K562 (cell line): ENCODE measurements at regions not wholly inside any gene's neighbourhood (a gene's known extent, or its start where the extent isn't known, plus 50 kb on each side); places are given as distances from the start of the nearest gene placed in this dataset.

Experiments
- ATAC-seq: fragments of 200-7000 bp; cut with Tn5 transposase; 3 replicates; pipeline ENCODE4 v1.9.1; 2020; ENCODE audit warnings: moderate library complexity
- BruUV-seq: library from RNA; stranded (reverse); fragments of 400-500 nt; replicated peaks from 2 replicates; lab custom pipeline; 2021; lab: Mats Ljungman, UMichigan
- CTCF ChIA-PET: fragments of 300-600 bp; formaldehyde crosslinking; extraction: SDS; loops from one replicate; lab custom pipeline; 2021; ENCODE audit warnings: low intra/inter-chr PET ratio; lab: Yijun Ruan, JAX
- POLR2A ChIA-PET: fragments of 300-600, 350-650 bp; sonication (Branson Sonifier 250); formaldehyde crosslinking; extraction: SDS; loops from one replicate; lab custom pipeline; 2021; ENCODE audit warnings: antibody characterized with exemption, inconsistent platforms; lab: Yijun Ruan, JAX
- DNase-seq, 4 experiments: peaks; one replicate each; pipeline versions ENCODE4 v3.0.0 to v3.0.0-alpha.2; 2011 to 2018; ENCODE audit warnings: low spot score in 3 of 4, mixed read lengths in 3 of 4; ENCODE audit errors: extremely low read depth in 1 of 4
- FAIRE-seq: peaks from 2 replicates; lab custom pipeline; 2011; peaks lifted over from hg19 to GRCh38; lab: Jason Lieb, UNC
- H2AFZ ChIP-seq: 2 replicates; pipeline ENCODE4 v1.6.0; 2011; ENCODE audit warnings: low read depth, low read length, control low read depth, inconsistent platforms
- H3K27ac ChIP-seq: fragments of 200-600 bp; 3 replicates; pipeline ENCODE4 v1.8.0; 2011; ENCODE audit warnings: low read depth, mild to moderate bottlenecking, control low read depth, inconsistent platforms, low read length, moderate library complexity, mixed read lengths; ENCODE audit errors: extremely low read depth
- H3K27me3 ChIP-seq, 2 experiments: fragments of 300-600 bp in 1 of 2; 2 replicates in 1 of 2; 3 replicates in 1 of 2; pipeline versions ENCODE4 v1.6.0 to v1.8.0; 2011; ENCODE audit warnings: inconsistent platforms in 2 of 2, low read length in 2 of 2, mild to moderate bottlenecking in 1 of 2, mixed read lengths in 1 of 2, moderate library complexity in 1 of 2; ENCODE audit not compliant: control insufficient read depth in 2 of 2, insufficient read depth in 2 of 2
- H3K36me3 ChIP-seq: fragments of 300-600 bp; 3 replicates; pipeline ENCODE4 v1.8.0; 2011; ENCODE audit warnings: mild to moderate bottlenecking, low read length, inconsistent platforms; ENCODE audit not compliant: control insufficient read depth, insufficient read depth
- H3K4me1 ChIP-seq, 2 experiments: fragments of 200-600 bp in 1 of 2; replicated peaks in 1 of 2; 2 replicates in 1 of 2; 3 replicates in 1 of 2; pipeline versions ENCODE4 v1.5.1 to v1.8.0; 2011; ENCODE audit warnings: inconsistent platforms in 2 of 2, low read length in 2 of 2, mild to moderate bottlenecking in 1 of 2, mixed read lengths in 1 of 2, moderate library complexity in 1 of 2; ENCODE audit not compliant: control insufficient read depth in 2 of 2, insufficient read depth in 2 of 2
- H3K4me2 ChIP-seq: 2 replicates; pipeline ENCODE4 v1.6.1; 2011; ENCODE audit warnings: low read length, control low read depth, inconsistent platforms, mixed read lengths; ENCODE audit not compliant: insufficient read depth
- H3K4me3 ChIP-seq: fragments of 200-600 bp; sonication (generic), shearing (Covaris generic); 2 replicates; pipeline ENCODE4 v1.5.1; 2016; ENCODE audit warnings: control low read depth, inconsistent platforms
- H3K79me2 ChIP-seq: fragments of 200-600 bp; 3 replicates; pipeline ENCODE4 v1.8.0; 2011; ENCODE audit warnings: low read length, inconsistent platforms; ENCODE audit not compliant: control insufficient read depth, insufficient read depth
- H3K9ac ChIP-seq, 2 experiments: 2 replicates each; pipeline versions ENCODE4 v1.6.0 to v1.6.1; 2011; ENCODE audit warnings: low read depth in 2 of 2, low read length in 2 of 2, control low read depth in 1 of 2, inconsistent platforms in 1 of 2, mild to moderate bottlenecking in 1 of 2, mixed read lengths in 1 of 2; ENCODE audit not compliant: insufficient read depth in 1 of 2
- H3K9me1 ChIP-seq: one replicate; pipeline ENCODE4 v1.6.0; 2011; ENCODE audit warnings: inconsistent platforms, mild to moderate bottlenecking, low read length, moderate library complexity; ENCODE audit not compliant: control insufficient read depth, insufficient read depth
- H3K9me3 ChIP-seq: replicated peaks from 2 replicates; pipeline ENCODE4 v1.5.1; 2011; ENCODE audit warnings: low read depth, low read length, inconsistent platforms; ENCODE audit not compliant: control insufficient read depth, insufficient read depth
- H4K20me1 ChIP-seq: replicated peaks from 2 replicates; pipeline ENCODE4 v1.6.1; 2011; ENCODE audit warnings: low read length, inconsistent platforms, mixed read lengths; ENCODE audit not compliant: control insufficient read depth, insufficient read depth
- FOXK2 ChIP-seq, 2 experiments: fragments of 450-650 bp; IDR thresholded peaks in 1 of 2; conservative IDR thresholded peaks in 1 of 2; 2 replicates each; pipeline ENCODE4 v1.6.1; 2016; ENCODE audit warnings: low read depth in 2 of 2, mild to moderate bottlenecking in 1 of 2
- GTF2A2 ChIP-seq: IDR thresholded peaks from 2 replicates; pipeline ENCODE4 v1.6.1; 2016; ENCODE audit warnings: mild to moderate bottlenecking, missing genetic modification characterization, missing compliant biosample characterization
- HDAC3 ChIP-seq: fragments of 450-650 bp; IDR thresholded peaks from 2 replicates; pipeline ENCODE4 v1.6.1; 2018; ENCODE audit warnings: borderline replicate concordance, mild to moderate bottlenecking, moderate library complexity; ENCODE audit not compliant: partially characterized antibody
- KAT7 ChIP-seq: sonication (generic); formaldehyde crosslinking; IDR thresholded peaks from 2 replicates; pipeline ENCODE4 v1.8.0; 2022; ENCODE audit warnings: missing genetic modification reagents, mild to moderate bottlenecking, borderline replicate concordance
- ZBTB1 ChIP-seq: sonication (generic); formaldehyde crosslinking; IDR thresholded peaks from 2 replicates; pipeline ENCODE4 v1.8.1; 2023; ENCODE audit warnings: missing genetic modification reagents, low read depth, mild to moderate bottlenecking, borderline replicate concordance
- ZNF431 ChIP-seq: sonication (generic); formaldehyde crosslinking; IDR thresholded peaks from 2 replicates; pipeline ENCODE4 v1.8.0; 2022; ENCODE audit warnings: mild to moderate bottlenecking, missing genetic modification reagents
- WGBS: fragments of 100-300 bp; shearing (Covaris generic); methylation state at CpG from one replicate; pipeline ENCODE4 v1.1.6; 2016; ENCODE audit warnings: low coverage, mixed read lengths; ENCODE audit not compliant: insufficient coverage; ENCODE audit errors: missing lambda C conversion rate; 5-methylcytosine and 5-hydroxymethylcytosine counted together
- in situ Hi-C: fragments of 300-500 bp; cut with MboI; formaldehyde crosslinking; loops from 4 replicates; pipeline ENCODE4 v1.15.0; 2018; ENCODE audit warnings: inconsistent platforms, mixed read lengths
- intact Hi-C: fragments of 100-400 bp; cut with micrococcal nuclease; formaldehyde crosslinking; loops from 2 replicates; pipeline ENCODE4 v1.14.2; 2022
- TF ChIP-seq, protein P1 (sequence below): fragments of 250-450 bp; sonication (Bioruptor Pico); IDR thresholded peaks from 2 replicates; pipeline ENCODE4 v1.4.0; 2020
- TF ChIP-seq, protein P2 (sequence below): sonication (generic); formaldehyde crosslinking; IDR thresholded peaks from 2 replicates; pipeline ENCODE4 v1.9.0; 2022; ENCODE audit warnings: mild to moderate bottlenecking, missing genetic modification reagents
- TF ChIP-seq, protein P3 (sequence below): fragments of 250-450 bp; sonication (Bioruptor Pico); IDR thresholded peaks from 2 replicates; pipeline ENCODE4 v1.5.0; 2021; ENCODE audit warnings: mild to moderate bottlenecking, borderline replicate concordance

DNA sequence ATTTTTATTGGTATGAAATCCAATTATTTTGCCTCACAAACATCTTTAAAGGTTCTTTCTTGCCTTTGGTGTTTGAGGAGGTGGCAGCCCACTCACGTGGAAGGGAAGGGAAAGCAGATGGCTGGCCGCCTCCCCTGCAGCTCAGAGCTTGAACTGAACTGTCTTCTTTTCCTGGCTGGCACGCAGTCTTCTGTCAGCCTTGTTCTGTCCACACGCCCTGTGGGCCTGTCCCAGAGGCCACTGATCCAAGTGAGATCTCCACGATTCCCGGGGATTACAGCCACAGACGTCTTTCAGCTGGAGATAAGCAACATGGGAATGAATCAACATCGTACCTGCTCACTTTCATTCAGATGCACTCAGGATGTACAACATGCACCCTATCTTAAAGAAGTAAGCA is 73.3 kb downstream of the TMEM18 start (continued):
- TF ChIP-seq KAT7, result no peak
- TF ChIP-seq GTF2A2, result no peak
- no peak for TF ChIP-seq FOXK2 (conservative IDR thresholded peaks at IDR 0.05 in 1 of 2, IDR thresholded peaks at IDR 0.05 in 1 of 2; ENCODE audit: low read depth in 2 of 2)
- TF ChIP-seq ZBTB1, result no peak
- TF ChIP-seq, protein P1, sequence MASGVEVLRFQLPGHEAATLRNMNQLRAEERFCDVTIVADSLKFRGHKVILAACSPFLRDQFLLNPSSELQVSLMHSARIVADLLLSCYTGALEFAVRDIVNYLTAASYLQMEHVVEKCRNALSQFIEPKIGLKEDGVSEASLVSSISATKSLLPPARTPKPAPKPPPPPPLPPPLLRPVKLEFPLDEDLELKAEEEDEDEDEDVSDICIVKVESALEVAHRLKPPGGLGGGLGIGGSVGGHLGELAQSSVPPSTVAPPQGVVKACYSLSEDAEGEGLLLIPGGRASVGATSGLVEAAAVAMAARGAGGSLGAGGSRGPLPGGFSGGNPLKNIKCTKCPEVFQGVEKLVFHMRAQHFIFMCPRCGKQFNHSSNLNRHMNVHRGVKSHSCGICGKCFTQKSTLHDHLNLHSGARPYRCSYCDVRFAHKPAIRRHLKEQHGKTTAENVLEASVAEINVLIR (CRISPR knock-in tag), result no peak
- TF ChIP-seq, all 486 proteins: peak for 0

DNA sequence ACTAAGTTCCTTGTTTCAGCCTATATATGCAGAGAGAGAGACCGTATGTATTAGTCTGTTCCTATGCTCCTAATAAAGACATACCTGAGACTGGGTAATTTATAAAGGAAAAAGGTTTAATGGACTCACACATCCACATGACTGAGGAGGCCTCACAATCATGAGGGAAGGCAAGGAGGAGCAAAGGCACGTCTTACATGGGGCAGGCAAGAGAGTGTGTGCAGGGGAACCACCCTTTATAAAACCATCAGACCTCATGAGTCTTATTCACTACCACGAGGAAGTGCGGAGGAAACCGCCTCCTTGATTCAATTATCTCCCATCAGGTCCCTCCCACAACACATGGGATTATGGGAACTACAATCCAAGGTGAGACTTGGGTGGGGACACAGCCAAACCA is 73.8 kb downstream of the TMEM18 start:
- WGBS, result 4% methylated on average over 5 of the region's 5 CpGs
- FAIRE-seq (no peak), ATAC-seq (no peak), DNase-seq (no peak)
- TF ChIP-seq, protein P2, sequence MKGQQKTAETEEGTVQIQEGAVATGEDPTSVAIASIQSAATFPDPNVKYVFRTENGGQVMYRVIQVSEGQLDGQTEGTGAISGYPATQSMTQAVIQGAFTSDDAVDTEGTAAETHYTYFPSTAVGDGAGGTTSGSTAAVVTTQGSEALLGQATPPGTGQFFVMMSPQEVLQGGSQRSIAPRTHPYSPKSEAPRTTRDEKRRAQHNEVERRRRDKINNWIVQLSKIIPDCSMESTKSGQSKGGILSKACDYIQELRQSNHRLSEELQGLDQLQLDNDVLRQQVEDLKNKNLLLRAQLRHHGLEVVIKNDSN (CRISPR knock-in tag), result no peak
- no peak for TF ChIP-seq HDAC3
- TF ChIP-seq ZNF431 (CRISPR knock-in tag), result peak; percentile 87
- TF ChIP-seq, protein P3, sequence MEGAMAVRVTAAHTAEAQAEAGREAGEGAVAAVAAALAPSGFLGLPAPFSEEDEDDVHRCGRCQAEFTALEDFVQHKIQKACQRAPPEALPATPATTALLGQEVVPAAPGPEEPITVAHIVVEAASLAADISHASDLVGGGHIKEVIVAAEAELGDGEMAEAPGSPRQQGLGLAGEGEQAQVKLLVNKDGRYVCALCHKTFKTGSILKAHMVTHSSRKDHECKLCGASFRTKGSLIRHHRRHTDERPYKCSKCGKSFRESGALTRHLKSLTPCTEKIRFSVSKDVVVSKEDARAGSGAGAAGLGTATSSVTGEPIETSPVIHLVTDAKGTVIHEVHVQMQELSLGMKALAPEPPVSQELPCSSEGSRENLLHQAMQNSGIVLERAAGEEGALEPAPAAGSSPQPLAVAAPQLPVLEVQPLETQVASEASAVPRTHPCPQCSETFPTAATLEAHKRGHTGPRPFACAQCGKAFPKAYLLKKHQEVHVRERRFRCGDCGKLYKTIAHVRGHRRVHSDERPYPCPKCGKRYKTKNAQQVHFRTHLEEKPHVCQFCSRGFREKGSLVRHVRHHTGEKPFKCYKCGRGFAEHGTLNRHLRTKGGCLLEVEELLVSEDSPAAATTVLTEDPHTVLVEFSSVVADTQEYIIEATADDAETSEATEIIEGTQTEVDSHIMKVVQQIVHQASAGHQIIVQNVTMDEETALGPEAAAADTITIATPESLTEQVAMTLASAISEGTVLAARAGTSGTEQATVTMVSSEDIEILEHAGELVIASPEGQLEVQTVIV (CRISPR knock-in tag), result no peak
- ChIA-PET POLR2A (no interaction called here), CTCF (no interaction called here)
- in situ Hi-C loops, result no loop called here
- Histone ChIP-seq H2AFZ (no peak overlapping the region), H3K79me2 (no peaks in the 10 kb centered on the region), H3K4me1 (peaks cover 0 to 4% of the 10 kb centered on the region in 2 experiments; a peak in 1 of 5 replicates), H3K9me1 (no peaks in the 10 kb centered on the region), H3K4me3 (no peak overlapping the region), H3K9ac (no peak overlapping the region), H3K27ac (no peak overlapping the region), H4K20me1 (no peaks in the 10 kb centered on the region), H3K27me3 (peaks cover 24 to 65% of the 10 kb centered on the region in 2 experiments), H3K4me2 (no peak overlapping the region), H3K36me3 (no peaks in the 10 kb centered on the region), H3K9me3 (no peaks in the 10 kb centered on the region)
- BruUV-seq, result no TSS peak
- intact Hi-C loops, result no loop called here
